ENCODE measurements at regions not wholly inside any gene's neighbourhood (a gene's known extent, or its start where the extent isn't known, plus 50 kb on each side); places are given as distances from the start of the nearest gene placed in this dataset.

- DNase-seq (ENCODE audit: low read depth in 1 of 2, low spot score in 2 of 2) (no peak), FAIRE-seq (no peak)
- no peak overlapping the region for H4K8ac ChIP-seq (ENCODE audit: extremely low read depth, insufficient read depth, low read length)
- H4K20me1 ChIP-seq (replicated peaks in 1 of 2; ENCODE audit: control insufficient read depth in 1 of 2, insufficient read depth in 2 of 2, low read length in 2 of 2) = no peaks in the 10 kb centered on the region
- H2BK20ac ChIP-seq (ENCODE audit: low read length) = no peak overlapping the region
- no peak overlapping the region for H3K27ac ChIP-seq (ENCODE audit: low read depth, low read length)
- no peak overlapping the region for H3K4me2 ChIP-seq (ENCODE audit: insufficient read depth in 1 of 2, low read depth in 2 of 2, low read length in 2 of 2)
- H3K9me3 ChIP-seq (ENCODE audit: insufficient read depth in 2 of 2, low read depth in 1 of 2, low read length in 1 of 2) = no peaks in the 10 kb centered on the region
- H2BK12ac ChIP-seq (ENCODE audit: low read depth, low read length) = no peak overlapping the region
- no peak overlapping the region for H3K18ac ChIP-seq (ENCODE audit: extremely low read depth, low read length)
- no peak overlapping the region for H3K23ac ChIP-seq (ENCODE audit: insufficient read length)
- H3K23me2 ChIP-seq (ENCODE audit: low read depth, low read length) = no peaks in the 10 kb centered on the region
- H3K79me1 ChIP-seq (ENCODE audit: low read depth, low read length) = no peaks in the 10 kb centered on the region
- H3K36me3 ChIP-seq (ENCODE audit: control insufficient read depth in 2 of 4, insufficient read depth in 4 of 4, low read length in 3 of 4) = no peaks in the 10 kb centered on the region
- H3K27me3 ChIP-seq (replicated peaks in 1 of 4; ENCODE audit: control insufficient read depth in 3 of 4, extremely low read depth in 1 of 4, insufficient read depth in 3 of 4, low read length in 3 of 4) = no peaks in the 10 kb centered on the region
- H4K91ac ChIP-seq (replicated peaks; ENCODE audit: insufficient read length, low read length) = no peak overlapping the region
- no peak overlapping the region for H3K56ac ChIP-seq (replicated peaks; ENCODE audit: insufficient read length, low read depth, low read length)
- H2AFZ ChIP-seq (ENCODE audit: low read length) = no peak overlapping the region
- POLR2A ChIA-PET (ENCODE audit: partially characterized antibody) = no interaction called here
- H3K14ac ChIP-seq (ENCODE audit: insufficient read length) = no peak overlapping the region
- no peaks in the 10 kb centered on the region for H3K79me2 ChIP-seq (ENCODE audit: control insufficient read depth in 1 of 2, insufficient read depth in 2 of 2, low read length in 2 of 2)
- CTCF ChIA-PET (ENCODE audit: partially characterized antibody) = interaction anchor here (0.6 kb wide), 1 partner anchor 1053 kb away, joined by 3 read pairs; no protein-coding TSS in a partner anchor
- no peaks in the 10 kb centered on the region; a peak in 1 of 7 replicates for H3K4me1 ChIP-seq (replicated peaks in 1 of 4; ENCODE audit: control insufficient read depth in 3 of 4, insufficient read depth in 4 of 4, low read length in 3 of 4)
- H2BK15ac ChIP-seq (ENCODE audit: low read length) = no peak overlapping the region
- no peak overlapping the region for H3K4ac ChIP-seq (replicated peaks; ENCODE audit: insufficient read length, low read depth, low read length)
- no peak overlapping the region for H2BK120ac ChIP-seq (replicated peaks; ENCODE audit: low read depth, low read length)
- WGBS, 2 experiments (ENCODE audit: extremely low coverage in 1 of 2, insufficient coverage in 1 of 2, insufficient read length in 1 of 2, insufficient replicate concordance in 2 of 2, low coverage in 1 of 2, low lambda C conversion rate in 2 of 2, missing lambda C conversion rate in 1 of 2) = 78% methylated on average over 2 of the region's 2 CpGs; no CpG with 5 or more reads in 1 of the 2 experiments
- no peak overlapping the region for H2AK5ac ChIP-seq (ENCODE audit: low read depth, low read length)
- no peak overlapping the region for H4K5ac ChIP-seq (ENCODE audit: insufficient read length, low read depth, low read length)
- no peak overlapping the region for H3K9ac ChIP-seq (replicated peaks in 1 of 4; ENCODE audit: extremely low read depth in 1 of 4, low read depth in 3 of 4, low read length in 3 of 4)
- no peak overlapping the region for H3K4me3 ChIP-seq (ENCODE audit: extremely low read depth in 1 of 4, insufficient read depth in 2 of 4, low read depth in 3 of 4, low read length in 4 of 4)
- no peak for TF ChIP-seq E2F6 (IDR thresholded peaks at IDR 0.05)
- TF ChIP-seq SAP30 (IDR thresholded peaks at IDR 0.05; ENCODE audit: insufficient read depth, insufficient replicate concordance, low read length) = no peak
- no peak for TF ChIP-seq NANOG (IDR thresholded peaks at IDR 0.05; ENCODE audit: insufficient read depth, low read depth, low read length, poor library complexity, severe bottlenecking)
- TF ChIP-seq ATF3 (IDR thresholded peaks at IDR 0.05; ENCODE audit: insufficient read depth, low read depth, low read length) = no peak
- TF ChIP-seq MAX (IDR thresholded peaks at IDR 0.05) = no peak
- no peak for TF ChIP-seq EP300 (IDR thresholded peaks at IDR 0.05; ENCODE audit: borderline replicate concordance in 1 of 2, low read depth in 2 of 2, low read length in 2 of 2)
- no peak overlapping the region for H2BK5ac ChIP-seq (ENCODE audit: low read depth, low read length)
Observed at GRCh38 chr5:89932771-89933181, 476.8 kb downstream of the CETN3 start.
